ENCODE measurements at regions not wholly inside any gene's neighbourhood (a gene's known extent, or its start where the extent isn't known, plus 50 kb on each side); places are given as distances from the start of the nearest gene placed in this dataset.
"Not testable (repeated sequence)": the region's sequence is repeated elsewhere in the genome, so short reads cannot be mapped to it uniquely, and the experiment has no call there.

GRCh38 chr2:2588777-2589176, 257.7 kb upstream of the MYT1L start:
- DNase-seq (ENCODE audit: low read depth): no peak

GRCh38 chr2:2587354-2587753, 256.3 kb upstream of the MYT1L start:
- DNase-seq (ENCODE audit: low read depth): no peak

- no peak for DNase-seq (ENCODE audit: low read depth)
These were observed 255.9 kb upstream of the MYT1L start for GRCh38 chr2:2586931-2587330.

DNA sequence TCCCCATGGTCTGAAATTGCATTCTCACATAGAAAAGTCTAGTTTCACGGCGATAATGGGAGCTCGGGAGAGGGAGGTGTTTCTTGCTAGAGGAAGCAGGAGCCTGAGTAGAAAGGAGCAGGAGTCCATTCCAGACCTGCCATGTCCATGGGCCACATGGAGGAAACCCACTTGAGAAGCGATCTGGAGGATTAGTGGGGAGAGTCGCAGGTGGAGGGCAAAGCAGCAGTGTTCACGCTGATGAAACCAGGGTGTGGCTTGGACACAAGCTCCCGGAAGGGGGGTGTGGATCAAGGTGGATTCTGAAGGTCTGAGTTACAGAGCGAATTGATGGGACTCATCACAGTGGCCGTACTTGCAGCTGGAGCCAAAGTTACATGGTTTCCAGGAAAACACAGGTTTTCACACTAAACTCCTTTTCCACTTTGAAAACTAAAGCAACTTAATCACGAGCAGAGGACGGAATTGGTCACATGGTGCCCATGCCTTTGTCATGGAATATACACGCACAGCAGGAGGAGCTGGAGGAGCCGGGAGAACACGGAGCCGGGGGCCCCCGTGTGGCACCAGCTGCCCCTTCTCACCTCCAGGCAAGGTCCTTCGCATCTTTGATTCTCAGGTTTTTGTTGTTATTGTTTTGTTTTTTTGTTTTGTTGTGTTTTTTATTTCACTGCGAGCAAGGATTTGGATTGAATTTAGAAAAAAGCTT, 255.1 kb upstream of the MYT1L start:
- DNase-seq (ENCODE audit: low read depth): no peak

DNA sequence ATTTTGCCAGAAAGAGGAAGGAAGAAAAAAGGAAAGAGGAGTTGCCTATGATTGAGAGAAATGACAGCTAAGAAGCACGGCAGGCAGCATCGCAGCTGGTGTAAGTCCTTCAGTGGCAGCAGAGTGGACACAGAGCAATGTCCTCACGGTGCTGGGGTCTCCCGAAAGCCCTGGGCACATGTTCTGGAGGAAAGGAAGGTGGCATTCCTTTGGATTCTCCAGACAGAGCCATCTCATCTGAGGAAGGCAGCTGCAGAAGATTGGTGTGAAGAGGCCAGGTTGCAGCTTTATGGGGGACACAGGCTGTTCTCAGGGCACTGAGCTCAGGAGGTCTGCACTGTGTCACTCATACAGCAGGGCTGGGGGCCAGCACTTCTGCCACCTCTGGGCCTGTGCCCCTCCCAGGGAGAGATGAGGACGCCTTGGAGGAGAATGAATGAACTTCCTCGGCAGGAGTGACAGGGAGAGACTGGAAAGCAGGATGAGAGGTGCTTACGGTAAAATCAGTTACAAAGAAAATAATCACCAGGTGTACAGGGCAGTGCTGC, 252.0 kb upstream of the MYT1L start:
- no peak for DNase-seq (ENCODE audit: low read depth)

DNA sequence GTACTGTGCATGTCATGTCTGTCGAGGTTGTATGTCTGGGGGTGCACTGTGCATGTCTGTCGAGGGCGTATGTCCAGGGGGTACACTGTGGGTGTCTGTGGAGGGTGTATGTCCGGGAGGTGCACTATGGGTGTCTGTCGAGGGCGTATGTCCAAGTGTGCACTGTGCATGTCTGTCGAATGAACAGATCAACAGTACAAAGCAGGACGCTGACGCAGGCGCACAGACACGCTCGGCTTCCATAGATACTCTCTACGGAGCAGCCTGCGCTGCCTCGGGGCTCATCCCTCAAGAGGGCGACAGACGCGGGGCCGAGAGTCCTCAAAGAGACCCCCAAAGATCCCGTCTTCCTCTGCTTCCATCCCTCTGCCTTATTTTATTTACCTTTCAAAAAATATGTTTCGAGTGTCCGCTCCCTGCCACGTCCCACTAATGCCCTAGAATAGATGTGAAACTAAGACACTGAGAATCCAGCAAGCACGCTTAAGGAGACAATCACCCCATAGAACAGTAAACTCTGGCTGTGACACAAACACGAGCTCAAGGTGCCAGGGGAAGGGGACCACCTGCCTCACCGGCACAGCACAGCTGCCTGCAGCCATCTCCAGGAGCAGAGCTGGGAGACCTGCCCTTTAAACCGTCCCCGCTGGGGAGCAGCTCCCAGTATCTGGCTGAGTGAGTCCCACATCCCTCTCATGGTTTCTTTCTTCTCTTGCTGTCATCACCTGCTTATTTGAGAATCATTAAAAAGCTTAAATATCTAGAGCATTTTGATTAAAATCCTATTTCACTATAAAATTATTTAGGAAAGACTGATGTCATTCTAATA, 250.5 kb upstream of the MYT1L start:
- no peak for DNase-seq (ENCODE audit: low read depth)

GRCh38 chr2:2580841-2581240, 249.8 kb upstream of the MYT1L start:
- DNase-seq (ENCODE audit: low read depth): not testable (repeated sequence)

DNA sequence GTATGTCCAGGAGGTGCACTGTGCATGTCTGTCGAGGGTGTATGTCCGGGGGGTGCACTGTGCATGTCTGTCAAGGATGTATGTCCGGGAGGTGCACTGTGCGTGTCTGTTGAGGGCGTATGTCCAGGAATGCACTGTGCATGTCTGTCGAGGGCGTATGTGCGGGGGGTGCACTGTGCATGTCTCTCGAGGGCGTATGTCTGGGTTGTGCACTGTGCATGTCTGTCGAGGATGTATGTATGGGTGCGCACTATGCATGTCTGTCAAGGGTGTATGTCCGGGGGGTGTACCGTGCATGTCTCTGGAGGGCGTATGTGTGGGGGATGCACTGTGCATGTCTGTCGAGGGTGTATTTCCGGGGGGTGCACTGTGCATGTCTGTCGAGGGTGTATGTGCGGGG, 249.3 kb upstream of the MYT1L start:
- DNase-seq (ENCODE audit: low read depth): no peak

DNA sequence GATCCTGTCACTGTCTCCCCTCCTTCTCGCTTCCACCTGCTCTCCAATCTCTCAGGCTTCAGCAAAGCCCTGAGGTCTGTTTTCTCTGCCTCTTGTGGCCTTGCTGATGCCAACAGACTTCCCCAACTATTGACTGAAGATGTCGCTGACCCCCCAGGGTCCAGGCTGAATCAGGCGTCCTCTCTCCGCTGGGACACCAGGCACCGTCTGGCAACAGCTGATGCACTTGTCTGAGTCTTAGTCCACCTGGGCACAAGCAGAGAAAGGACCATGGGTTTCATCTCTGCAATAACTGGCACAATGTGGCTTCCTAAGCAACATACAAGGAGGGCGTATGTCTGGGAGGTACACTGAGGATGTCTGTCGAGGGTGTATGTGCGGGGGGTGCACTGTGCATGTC, 248.7 kb upstream of the MYT1L start:
- DNase-seq (ENCODE audit: low read depth): no peak

DNA sequence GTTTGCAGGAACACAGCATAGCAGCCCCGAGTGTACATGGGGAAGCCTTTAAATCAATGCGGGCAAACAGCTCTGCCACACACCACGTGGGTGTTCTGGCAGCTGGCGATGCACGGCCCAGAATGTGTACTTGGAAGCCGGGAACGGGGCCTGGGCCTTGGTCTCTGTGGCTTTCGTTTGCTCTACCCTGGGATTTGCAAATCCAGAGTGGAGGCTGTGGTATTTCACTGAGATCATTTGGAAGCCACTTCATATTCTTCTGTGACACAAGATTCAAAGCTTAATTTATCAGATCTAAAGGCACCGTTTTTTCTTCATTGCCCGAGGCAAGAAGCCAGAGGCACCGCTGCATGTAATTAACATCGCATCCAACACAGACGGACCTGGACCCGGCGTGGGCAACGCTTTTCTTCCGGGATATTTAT, 246.3 kb upstream of the MYT1L start:
- no peak for DNase-seq (ENCODE audit: low read depth)

DNA sequence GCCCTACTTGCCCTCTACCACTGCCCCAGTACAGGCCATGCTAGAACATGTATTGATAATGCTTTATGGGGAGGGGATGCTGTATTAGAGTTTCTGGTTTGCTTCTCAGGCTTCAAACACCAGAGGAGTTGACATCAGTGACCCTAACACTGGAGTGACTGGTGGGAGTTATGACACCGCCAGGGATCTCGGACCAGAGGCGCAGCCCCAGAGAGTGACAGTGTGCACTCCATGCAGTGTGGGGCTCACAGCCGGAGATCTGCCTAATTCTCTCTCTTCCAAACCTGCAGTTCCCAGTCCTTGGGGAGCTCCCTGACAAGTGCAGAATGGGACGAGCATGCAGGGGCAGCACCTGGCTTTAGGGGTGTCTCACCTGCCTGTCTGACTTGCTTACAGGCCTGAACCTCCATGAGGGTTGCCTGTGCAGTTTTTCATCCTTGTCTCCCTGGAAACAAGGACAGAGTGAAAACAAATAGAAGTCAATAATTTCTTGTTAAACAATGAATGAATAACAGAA, 244.9 kb upstream of the MYT1L start:
- no peak for DNase-seq (ENCODE audit: low read depth)

DNA sequence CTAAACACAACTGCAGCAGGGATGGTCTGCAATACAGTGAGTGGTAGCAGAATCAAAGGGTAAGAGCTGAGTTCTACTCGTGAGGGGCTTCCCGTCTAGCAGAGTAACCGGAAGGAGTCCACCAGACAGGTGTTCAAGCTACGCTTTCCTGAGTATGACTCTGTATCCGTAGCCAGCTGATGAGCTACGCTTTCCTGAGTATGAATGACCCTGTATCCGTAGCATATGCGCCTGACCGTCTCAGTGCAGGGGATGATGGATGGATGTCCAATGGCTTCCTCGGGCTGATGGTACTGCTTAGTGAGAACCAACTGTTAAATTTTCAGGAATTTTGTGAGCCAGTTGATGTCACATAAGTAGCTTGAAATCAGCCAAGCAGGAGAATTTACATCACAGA, 244.1 kb upstream of the MYT1L start:
- DNase-seq (ENCODE audit: low read depth): no peak

DNA sequence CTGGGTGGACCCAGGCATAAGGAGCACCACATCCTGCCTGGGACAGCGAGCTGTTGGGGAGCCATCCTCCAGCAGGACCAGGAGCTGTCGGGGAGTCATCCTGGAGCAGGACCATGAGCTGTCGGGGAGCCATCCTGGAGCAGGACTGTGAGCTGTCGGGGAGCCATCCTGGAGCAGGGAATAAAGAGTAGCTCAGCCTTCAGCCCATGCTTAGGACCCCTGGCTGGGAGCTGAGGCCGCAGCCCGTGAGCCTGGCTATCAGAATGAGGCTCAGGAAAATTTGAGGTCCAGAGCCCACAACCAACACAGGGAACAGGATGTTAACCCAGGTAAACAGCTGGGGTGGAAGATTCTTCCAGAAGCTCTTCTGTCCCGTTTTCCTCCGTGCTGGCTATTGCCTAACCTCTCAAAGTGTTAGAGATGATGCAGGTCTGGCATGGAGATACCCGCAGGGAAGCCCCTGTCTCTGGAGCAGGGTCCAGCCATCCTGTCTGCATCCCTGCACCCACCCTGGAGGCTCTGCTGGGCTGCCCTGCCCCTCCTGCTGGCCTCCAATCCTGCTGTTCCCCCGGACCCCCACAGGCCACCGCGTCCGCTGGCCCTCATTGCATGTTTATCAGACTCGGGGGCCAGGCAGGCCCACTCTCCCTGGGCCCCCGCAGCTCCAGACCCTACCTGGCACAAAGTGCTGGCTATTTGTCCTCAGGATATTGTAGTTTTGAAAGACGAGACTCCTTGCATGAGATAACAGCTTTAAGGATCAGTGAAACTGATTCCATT, 243.5 kb upstream of the MYT1L start:
- DNase-seq (ENCODE audit: low read depth): no peak

GRCh38 chr2:2573658-2574293, 242.7 kb upstream of the MYT1L start:
- DNase-seq (ENCODE audit: low read depth): no peak

DNA sequence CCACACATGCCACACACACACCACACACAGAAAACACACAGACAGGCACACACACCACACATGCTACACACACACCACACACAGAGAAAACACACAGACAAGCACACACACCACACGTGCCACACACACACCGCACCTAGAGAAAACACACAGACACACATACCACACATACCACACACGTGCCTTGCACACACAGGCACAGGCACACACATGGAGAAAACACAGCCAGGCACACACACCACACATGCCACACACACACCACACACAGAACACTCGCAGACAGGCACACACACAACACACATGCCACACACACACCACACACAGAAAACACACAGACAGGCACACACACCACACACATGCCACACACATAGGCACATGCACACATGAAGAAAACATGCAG, 242.1 kb upstream of the MYT1L start:
- DNase-seq (ENCODE audit: low read depth): no peak

- DNase-seq (ENCODE audit: low read depth): no peak
These were observed 241.5 kb upstream of the MYT1L start for GRCh38 chr2:2572393-2573204.

- DNase-seq (ENCODE audit: low read depth): no peak
These were observed 240.5 kb upstream of the MYT1L start for GRCh38 chr2:2571301-2572150.

DNA sequence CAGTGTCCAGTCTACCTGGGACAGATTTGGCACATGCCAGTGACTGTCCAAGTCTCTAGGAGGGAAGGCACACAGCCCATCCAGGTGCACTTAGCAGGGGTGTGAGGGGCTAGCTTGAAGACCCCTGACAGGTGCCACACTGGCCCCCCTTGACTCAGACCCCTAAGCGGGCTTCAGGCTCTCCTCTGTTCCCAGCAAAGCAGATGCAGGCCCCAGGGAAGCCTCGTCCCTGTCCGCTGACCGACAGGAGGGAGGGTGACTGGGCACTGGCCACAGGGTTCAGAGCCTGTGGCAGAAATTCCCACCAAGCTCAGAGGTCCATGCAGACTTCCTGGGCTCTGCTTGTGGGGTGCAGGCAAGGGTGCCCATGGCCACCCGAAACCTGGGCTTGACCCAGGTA, 239.8 kb upstream of the MYT1L start:
- DNase-seq (ENCODE audit: low read depth): no peak

- no peak for DNase-seq (ENCODE audit: low read depth)
These were observed 239.3 kb upstream of the MYT1L start for GRCh38 chr2:2570360-2570759.

DNA sequence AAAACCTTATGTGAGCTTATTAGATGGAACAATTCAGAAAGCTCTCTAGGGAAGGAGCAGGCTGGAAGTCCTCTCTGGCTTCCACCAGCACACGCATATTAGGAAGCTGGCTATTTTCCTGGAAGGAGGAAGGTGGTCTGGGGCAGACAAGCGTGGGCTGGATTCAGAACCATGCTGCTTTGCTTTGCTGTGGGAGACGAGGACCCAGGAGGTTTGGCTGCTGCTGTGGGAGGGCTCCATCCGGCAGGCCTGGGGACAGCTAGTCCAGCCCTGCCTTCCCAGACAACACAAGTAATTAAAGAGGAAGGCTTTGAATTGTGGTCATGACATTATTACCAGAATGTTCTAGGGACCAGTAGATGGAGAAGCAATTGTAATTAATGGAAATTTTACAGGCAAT, 238.8 kb upstream of the MYT1L start:
- DNase-seq (ENCODE audit: low read depth): no peak

Data from GM04503 (cell line).